B cell (primary cell): ENCODE measurements at regions not wholly inside any gene's neighbourhood (a gene's known extent, or its start where the extent isn't known, plus 50 kb on each side); places are given as distances from the start of the nearest gene placed in this dataset.

Experiments
- ATAC-seq: fragments of 200-7000 bp; cut with Tn5 transposase; one replicate; pipeline ENCODE4 v1.10.0; 2021; ENCODE audit warnings: low read depth, mild to moderate bottlenecking, moderate number of reproducible peaks, moderate library complexity
- CTCF ChIA-PET: fragments of 350-600 bp; sonication (Branson Sonifier 250); formaldehyde crosslinking; loops from one replicate; lab custom pipeline; 2021; ENCODE audit warnings: antibody characterized with exemption, inconsistent platforms; lab: Charles Lee
- POLR2A ChIA-PET: fragments of 350-600 bp; sonication (Branson Sonifier 250); formaldehyde crosslinking; loops from one replicate; lab custom pipeline; 2021; ENCODE audit warnings: antibody characterized with exemption; lab: Charles Lee
- DNase-seq: peaks from one replicate; pipeline ENCODE4 v3.0.0; 2013
- H2AFZ ChIP-seq: 2 replicates; pipeline ENCODE4 v1.6.1; 2012; ENCODE audit warnings: mild to moderate bottlenecking, low read depth, low read length; ENCODE audit not compliant: insufficient read depth, poor library complexity, severe bottlenecking
- H3K27ac ChIP-seq, 2 donors: 1 replicate in 1 of 2; 2 replicates in 1 of 2; pipeline ENCODE4 v1.5.1; 2012 to 2013; ENCODE audit warnings: low read length in 2 of 2, mild to moderate bottlenecking in 2 of 2, moderate library complexity in 1 of 2
- H3K27me3 ChIP-seq, 4 experiments: fragments of 200-600 bp in 1 of 4; sonication (generic) in 1 of 4; replicated peaks in 1 of 4; 1 replicate in 2 of 4; 2 replicates in 2 of 4; pipeline versions ENCODE4 v1.6.1 to v1.7.0; 2013 to 2016; ENCODE audit warnings: low read length in 3 of 4, mild to moderate bottlenecking in 2 of 4, mixed read lengths in 1 of 4, moderate library complexity in 1 of 4; ENCODE audit not compliant: insufficient read depth in 4 of 4, control insufficient read depth in 3 of 4; ENCODE audit errors: control extremely low read depth in 1 of 4
- H3K36me3 ChIP-seq, 2 experiments: replicated peaks in 1 of 2; 1 replicate in 1 of 2; 2 replicates in 1 of 2; pipeline versions ENCODE4 v1.6.1 to v1.7.1; 2013; ENCODE audit warnings: low read length in 1 of 2; ENCODE audit not compliant: insufficient read depth in 2 of 2, control insufficient read depth in 1 of 2; ENCODE audit errors: control extremely low read depth in 1 of 2, extremely low read depth in 1 of 2
- H3K4me1 ChIP-seq, 2 donors: fragments of 200-600 bp in 1 of 2; sonication (generic) in 1 of 2; 1 replicate in 1 of 2; 2 replicates in 1 of 2; pipeline versions ENCODE4 v1.5.1 to v1.6.1; 2013 to 2017; ENCODE audit warnings: low read length in 2 of 2; ENCODE audit not compliant: control insufficient read depth in 2 of 2, insufficient read depth in 2 of 2
- H3K4me2 ChIP-seq: replicated peaks from 2 replicates; pipeline ENCODE3; 2012; ENCODE audit warnings: mild to moderate bottlenecking, low read depth, low read length; ENCODE audit not compliant: poor library complexity, severe bottlenecking
- H3K4me3 ChIP-seq, 5 experiments: fragments of 200-600 bp in 1 of 5; sonication (generic) in 1 of 5; 1 replicate in 3 of 5; 2 replicates in 2 of 5; pipeline versions ENCODE4 v1.5.1 to v1.7.0; 2011 to 2016; ENCODE audit warnings: low read length in 4 of 5, mild to moderate bottlenecking in 4 of 5, low read depth in 2 of 5, control low read depth in 1 of 5, moderate library complexity in 1 of 5; ENCODE audit not compliant: insufficient read depth in 1 of 5; ENCODE audit errors: control extremely low read depth in 1 of 5, extremely low read depth in 1 of 5
- H3K79me2 ChIP-seq: fragments of 200-600 bp; sonication (generic); one replicate; pipeline ENCODE4 v1.6.0; 2016; ENCODE audit warnings: low read length; ENCODE audit not compliant: control insufficient read depth, insufficient read depth
- H3K9ac ChIP-seq: fragments of 200-600 bp; sonication (generic); 2 replicates; pipeline ENCODE4 v1.6.1; 2017; ENCODE audit warnings: mild to moderate bottlenecking, low read length, moderate library complexity
- H3K9me3 ChIP-seq, 3 donors: one replicate each; pipeline versions ENCODE4 v1.6.1 to v1.7.1; 2013; ENCODE audit warnings: low read length in 2 of 3; ENCODE audit not compliant: control insufficient read depth in 2 of 3, insufficient read depth in 1 of 3; ENCODE audit errors: control extremely low read depth in 1 of 3
- H4K20me1 ChIP-seq: 2 replicates; pipeline ENCODE4 v1.6.0; 2012; ENCODE audit warnings: mild to moderate bottlenecking, low read length; ENCODE audit not compliant: insufficient read depth, control insufficient read depth, poor library complexity, severe bottlenecking
- H3K27ac Mint-ChIP-seq: one replicate; pipeline ENCODE4 v1.8.0; 2021; ENCODE audit warnings: mixed read lengths
- H3K27me3 Mint-ChIP-seq: one replicate; pipeline ENCODE4 v1.8.0; 2021; ENCODE audit warnings: mixed read lengths
- H3K4me1 Mint-ChIP-seq: one replicate; pipeline ENCODE4 v1.8.0; 2021; ENCODE audit warnings: mixed read lengths
- H3K4me3 Mint-ChIP-seq: one replicate; pipeline ENCODE4 v1.8.0; 2021; ENCODE audit warnings: mixed read lengths
- H3K9me3 Mint-ChIP-seq: one replicate; pipeline ENCODE4 v1.8.0; 2022; ENCODE audit warnings: mixed read lengths; ENCODE audit not compliant: insufficient read depth
- EZH2 ChIP-seq: IDR thresholded peaks from 2 replicates; pipeline ENCODE4 v1.6.1; 2012; ENCODE audit warnings: borderline replicate concordance, low read depth, mild to moderate bottlenecking, moderate library complexity, low read length; ENCODE audit not compliant: insufficient read depth, poor library complexity, severe bottlenecking
- WGBS: methylation state at CpG from one replicate; pipeline ENCODE4 v1.1.5; 2013; ENCODE audit warnings: missing lambda C conversion rate; ENCODE audit not compliant: insufficient coverage; 5-methylcytosine and 5-hydroxymethylcytosine counted together
- intact Hi-C: fragments of 100-400 bp; cut with micrococcal nuclease; formaldehyde crosslinking; loops from one replicate; pipeline ENCODE4 v1.10.0; 2022
- TF ChIP-seq, protein P1 (sequence below): fragments of 200-600 bp; IDR thresholded peaks from one replicate; pipeline ENCODE4 v1.8.0; 2022; ENCODE audit warnings: antibody characterized with exemption, mild to moderate bottlenecking

- ATAC-seq, result no peak
- no peak overlapping the region for H2AFZ ChIP-seq
- Mint-ChIP-seq H3K27me3 (no peaks in the 10 kb centered on the region), H3K27ac (no peak overlapping the region), H3K9me3 (peaks cover 2% of the 10 kb centered on the region), H3K4me3 (no peak overlapping the region), H3K4me1 (no peaks in the 10 kb centered on the region)
- DNase-seq, result no peak
- H3K27me3 ChIP-seq, result no peaks in the 10 kb centered on the region
- no peak for TF ChIP-seq EZH2
- TF ChIP-seq, protein P1, sequence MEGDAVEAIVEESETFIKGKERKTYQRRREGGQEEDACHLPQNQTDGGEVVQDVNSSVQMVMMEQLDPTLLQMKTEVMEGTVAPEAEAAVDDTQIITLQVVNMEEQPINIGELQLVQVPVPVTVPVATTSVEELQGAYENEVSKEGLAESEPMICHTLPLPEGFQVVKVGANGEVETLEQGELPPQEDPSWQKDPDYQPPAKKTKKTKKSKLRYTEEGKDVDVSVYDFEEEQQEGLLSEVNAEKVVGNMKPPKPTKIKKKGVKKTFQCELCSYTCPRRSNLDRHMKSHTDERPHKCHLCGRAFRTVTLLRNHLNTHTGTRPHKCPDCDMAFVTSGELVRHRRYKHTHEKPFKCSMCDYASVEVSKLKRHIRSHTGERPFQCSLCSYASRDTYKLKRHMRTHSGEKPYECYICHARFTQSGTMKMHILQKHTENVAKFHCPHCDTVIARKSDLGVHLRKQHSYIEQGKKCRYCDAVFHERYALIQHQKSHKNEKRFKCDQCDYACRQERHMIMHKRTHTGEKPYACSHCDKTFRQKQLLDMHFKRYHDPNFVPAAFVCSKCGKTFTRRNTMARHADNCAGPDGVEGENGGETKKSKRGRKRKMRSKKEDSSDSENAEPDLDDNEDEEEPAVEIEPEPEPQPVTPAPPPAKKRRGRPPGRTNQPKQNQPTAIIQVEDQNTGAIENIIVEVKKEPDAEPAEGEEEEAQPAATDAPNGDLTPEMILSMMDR, result no peak
- WGBS, result no CpG with 5 or more reads among the region's 1 CpG
- H3K4me2 ChIP-seq, result no peak overlapping the region
- no peaks in the 10 kb centered on the region for H3K79me2 ChIP-seq
- no peak overlapping the region for H3K4me3 ChIP-seq
- no peak overlapping the region for H3K27ac ChIP-seq
- ChIA-PET CTCF (interaction anchor here (0.8 kb wide), 1 partner anchor 45 kb away, joined by 3 read pairs; no protein-coding TSS in a partner anchor), POLR2A (no interaction called here)
- no peaks in the 10 kb centered on the region for H3K9me3 ChIP-seq
- no peaks in the 10 kb centered on the region for H4K20me1 ChIP-seq
- no peak overlapping the region for H3K9ac ChIP-seq
- no peaks in the 10 kb centered on the region for H3K36me3 ChIP-seq
- no peaks in the 10 kb centered on the region for H3K4me1 ChIP-seq
- intact Hi-C loops, result no loop called here
Measured at GRCh38 chr4:135144498-135144897, 942.9 kb upstream of the PABPC4L start.

DNA sequence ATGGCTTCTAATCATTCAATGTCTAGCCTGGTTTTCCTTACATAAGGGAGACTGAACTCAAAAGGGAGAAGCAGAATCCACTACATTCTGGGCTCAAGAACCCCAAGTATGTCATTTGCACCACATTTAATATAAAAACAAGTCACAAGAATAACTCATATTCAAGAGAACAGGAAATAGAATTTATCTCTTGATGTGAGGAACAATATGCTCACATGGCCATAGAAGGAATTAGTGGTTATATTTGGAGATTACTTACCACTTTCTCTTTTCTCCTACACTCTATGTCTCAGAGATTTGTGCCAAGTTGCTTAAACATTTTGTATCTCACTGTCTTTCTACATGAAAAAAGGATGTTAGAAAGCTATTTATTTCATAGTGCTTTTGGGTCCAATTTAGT lies 922.6 kb upstream of the PABPC4L start:
- no peak for ATAC-seq
- no peak overlapping the region for H3K27ac Mint-ChIP-seq
- TF ChIP-seq, protein P1, result no peak
- TF ChIP-seq EZH2, result no peak
- POLR2A ChIA-PET, result no interaction called here
- DNase-seq, result no peak
- H3K4me1 Mint-ChIP-seq, result no peaks in the 10 kb centered on the region
- no peaks in the 10 kb centered on the region for H3K9me3 Mint-ChIP-seq
- Histone ChIP-seq H3K9ac (no peak overlapping the region), H3K79me2 (no peaks in the 10 kb centered on the region), H4K20me1 (no peaks in the 10 kb centered on the region), H2AFZ (no peak overlapping the region), H3K4me1 (no peaks in the 10 kb centered on the region), H3K36me3 (no peaks in the 10 kb centered on the region), H3K9me3 (no peaks in the 10 kb centered on the region), H3K27me3 (no peaks in the 10 kb centered on the region), H3K27ac (no peak overlapping the region), H3K4me3 (no peak overlapping the region), H3K4me2 (no peak overlapping the region)
- no peaks in the 10 kb centered on the region for H3K27me3 Mint-ChIP-seq
- CTCF ChIA-PET, result no interaction called here
- no peak overlapping the region for H3K4me3 Mint-ChIP-seq
- intact Hi-C loops, result no loop called here
